Cardiac muscle cell (in vitro differentiated cells and primary cell): ENCODE measurements at regions not wholly inside any gene's neighbourhood (a gene's known extent, or its start where the extent isn't known, plus 50 kb on each side); places are given as distances from the start of the nearest gene placed in this dataset.

Experiments
- DNase-seq, 2 donors: peaks; one replicate each; pipeline versions ENCODE4 v3.0.0 to v3.0.0-alpha.2; 2010 to 2017; ENCODE audit warnings: low read depth in 1 of 2, low spot score in 1 of 2
- H3K27ac ChIP-seq: fragments of 200-600 bp; sonication (generic); 2 replicates; pipeline ENCODE4 v1.5.1; 2016
- H3K27me3 ChIP-seq: fragments of 200-600 bp; sonication (generic); 2 replicates; pipeline ENCODE4 v1.6.0; 2016; ENCODE audit warnings: control low read depth
- H3K36me3 ChIP-seq: fragments of 200-600 bp; sonication (generic); 2 replicates; pipeline ENCODE4 v1.5.1; 2016; ENCODE audit warnings: control low read depth
- H3K4me1 ChIP-seq: fragments of 200-600 bp; sonication (generic); 2 replicates; pipeline ENCODE4 v1.8.1; 2017; ENCODE audit warnings: low read depth, mild to moderate bottlenecking, mixed run types
- H3K4me3 ChIP-seq: fragments of 200-600 bp; sonication (generic); 2 replicates; pipeline ENCODE4 v1.5.1; 2016; ENCODE audit warnings: mild to moderate bottlenecking
- H3K9me3 ChIP-seq: fragments of 200-600 bp; sonication (generic); 2 replicates; pipeline ENCODE4 v1.5.1; 2017; ENCODE audit warnings: low read depth, mild to moderate bottlenecking, control low read depth
- CTCF ChIP-seq: IDR thresholded peaks from 2 replicates; pipeline ENCODE4 v1.5.1; 2012; ENCODE audit warnings: low read depth, mild to moderate bottlenecking, low read length

DNA sequence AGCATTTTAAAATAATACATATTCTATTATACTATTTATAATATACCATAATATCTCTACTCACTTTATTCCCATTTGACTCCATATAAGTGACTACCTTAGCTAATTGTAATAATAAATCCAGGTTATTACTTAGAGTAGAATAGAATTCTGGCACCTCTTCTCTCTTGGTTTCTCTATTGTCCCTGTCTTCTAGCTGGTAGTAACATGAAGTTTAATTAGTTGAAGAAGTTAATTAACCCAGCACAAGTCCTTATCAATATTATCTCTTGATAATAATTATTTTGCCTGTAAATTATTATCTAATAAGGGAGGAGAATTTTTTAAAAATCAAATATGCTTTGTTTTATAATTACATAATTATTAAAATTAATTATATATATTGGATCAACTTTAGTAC is 1571.2 kb upstream of the PRR20A start:
- Histone ChIP-seq H3K4me3 (no peak overlapping the region), H3K9me3 (no peaks in the 10 kb centered on the region), H3K27ac (no peak overlapping the region), H3K36me3 (no peaks in the 10 kb centered on the region), H3K27me3 (no peaks in the 10 kb centered on the region), H3K4me1 (no peaks in the 10 kb centered on the region)
- no peak for DNase-seq
- TF ChIP-seq CTCF = no peak

DNA sequence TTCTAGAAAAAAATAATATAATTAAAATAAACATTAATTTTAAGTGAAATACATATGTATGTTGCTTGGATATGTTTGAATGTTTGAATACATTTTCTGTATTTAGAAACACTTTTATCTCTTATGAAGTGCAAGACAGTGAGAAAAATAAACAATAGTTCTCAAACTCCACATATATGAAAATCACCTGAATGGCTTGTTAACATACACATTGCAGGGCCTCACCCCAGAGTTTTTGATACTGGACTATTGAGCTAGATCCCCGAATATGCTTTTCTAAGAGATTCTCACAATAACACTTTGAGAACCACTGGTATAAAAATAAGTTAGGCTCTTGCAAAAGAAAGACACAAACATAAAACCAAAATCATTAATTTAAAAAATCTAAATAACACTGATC is 1570.3 kb upstream of the PRR20A start:
- no peak for DNase-seq
- Histone ChIP-seq H3K9me3 (no peaks in the 10 kb centered on the region), H3K27ac (no peak overlapping the region), H3K4me1 (no peaks in the 10 kb centered on the region), H3K4me3 (no peak overlapping the region), H3K27me3 (no peaks in the 10 kb centered on the region), H3K36me3 (no peaks in the 10 kb centered on the region)
- TF ChIP-seq CTCF = no peak

DNA sequence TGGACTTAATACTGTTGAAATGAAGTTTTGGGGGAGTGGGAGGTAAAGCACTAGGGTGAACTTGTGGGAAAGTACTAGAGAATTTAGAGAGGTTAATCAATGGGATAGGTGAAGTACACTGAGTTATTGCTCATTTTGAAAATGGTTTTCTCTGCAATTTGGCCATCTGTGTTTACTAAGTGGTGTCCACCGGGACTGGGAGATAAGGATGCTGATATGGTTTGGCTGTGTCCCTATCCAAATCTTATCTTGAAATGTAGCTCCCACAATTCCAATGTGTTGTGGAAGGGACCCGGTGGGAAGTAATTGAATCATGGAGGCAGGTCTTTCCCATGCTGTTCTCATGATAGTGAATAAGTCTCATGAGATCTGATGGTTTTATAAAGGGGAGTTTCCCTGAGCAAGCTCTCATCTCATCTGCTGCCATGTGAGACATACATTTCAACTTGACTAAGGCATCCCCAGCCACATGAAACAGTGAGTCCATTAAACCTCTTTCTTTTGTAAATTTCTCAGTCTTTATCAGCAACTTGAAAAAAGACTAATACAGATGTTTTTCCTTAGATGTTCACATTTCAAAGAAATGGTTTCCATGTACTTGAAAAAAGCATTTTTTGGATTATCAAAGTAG is 1569.4 kb upstream of the PRR20A start:
- Histone ChIP-seq H3K27me3 (no peaks in the 10 kb centered on the region), H3K27ac (no peak overlapping the region), H3K4me1 (no peaks in the 10 kb centered on the region), H3K36me3 (no peaks in the 10 kb centered on the region), H3K9me3 (no peaks in the 10 kb centered on the region), H3K4me3 (no peak overlapping the region)
- no peak for DNase-seq
- no peak for TF ChIP-seq CTCF

GRCh38 chr13:55572408-55572807 is 1568.3 kb upstream of the PRR20A start:
- Histone ChIP-seq H3K4me1 (no peaks in the 10 kb centered on the region), H3K27ac (no peak overlapping the region), H3K36me3 (no peaks in the 10 kb centered on the region), H3K4me3 (no peak overlapping the region), H3K9me3 (no peaks in the 10 kb centered on the region), H3K27me3 (no peaks in the 10 kb centered on the region)
- TF ChIP-seq CTCF = no peak
- DNase-seq = no peak

DNA sequence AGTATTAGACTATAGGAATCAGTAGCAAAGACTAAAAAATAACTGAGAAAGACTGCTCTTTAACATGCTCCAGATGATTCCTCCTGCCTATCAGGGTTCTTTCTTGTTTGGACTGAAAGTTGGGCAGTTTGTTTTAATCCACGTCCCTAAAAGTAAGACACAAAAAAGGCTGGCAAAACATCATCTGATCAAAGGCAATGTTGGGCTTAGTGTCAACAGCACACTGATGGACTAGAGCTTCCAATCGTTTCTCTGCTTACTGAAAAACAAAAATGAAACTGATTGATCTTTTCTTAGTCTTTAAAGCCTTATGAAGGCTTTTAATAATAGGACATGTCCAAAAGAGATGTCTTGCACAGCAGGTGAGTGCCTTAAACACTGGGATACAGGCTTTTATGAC is 1567.9 kb upstream of the PRR20A start:
- H3K27me3 ChIP-seq = no peaks in the 10 kb centered on the region
- H3K27ac ChIP-seq = no peak overlapping the region
- H3K36me3 ChIP-seq = no peaks in the 10 kb centered on the region
- H3K4me1 ChIP-seq = no peaks in the 10 kb centered on the region
- no peaks in the 10 kb centered on the region for H3K9me3 ChIP-seq
- TF ChIP-seq CTCF = no peak
- no peak overlapping the region for H3K4me3 ChIP-seq
- DNase-seq = no peak

GRCh38 chr13:55573565-55573964 is 1567.2 kb upstream of the PRR20A start:
- TF ChIP-seq CTCF = no peak
- H3K4me3 ChIP-seq = no peak overlapping the region
- H3K27ac ChIP-seq = no peak overlapping the region
- H3K27me3 ChIP-seq = no peaks in the 10 kb centered on the region
- no peaks in the 10 kb centered on the region for H3K4me1 ChIP-seq
- no peaks in the 10 kb centered on the region for H3K36me3 ChIP-seq
- no peaks in the 10 kb centered on the region for H3K9me3 ChIP-seq
- no peak for DNase-seq
